SKM-1 (cell line): ENCODE measurements at regions not wholly inside any gene's neighbourhood (a gene's known extent, or its start where the extent isn't known, plus 50 kb on each side); places are given as distances from the start of the nearest gene placed in this dataset.

ENCODE experiments used
- DNase-seq: peaks from one replicate; lab custom pipeline; 2025; ENCODE audit not compliant: unreplicated experiment; lab: John Stamatoyannopoulos, UW

GRCh38 chr1:38580594-38580993 is 279.0 kb downstream of the RRAGC start:
- DNase-seq: no peak

GRCh38 chr1:38579056-38579455 is 280.5 kb downstream of the RRAGC start:
- DNase-seq: no peak

- no peak for DNase-seq
Observed at GRCh38 chr1:38578271-38578951, 281.2 kb downstream of the RRAGC start.

DNA sequence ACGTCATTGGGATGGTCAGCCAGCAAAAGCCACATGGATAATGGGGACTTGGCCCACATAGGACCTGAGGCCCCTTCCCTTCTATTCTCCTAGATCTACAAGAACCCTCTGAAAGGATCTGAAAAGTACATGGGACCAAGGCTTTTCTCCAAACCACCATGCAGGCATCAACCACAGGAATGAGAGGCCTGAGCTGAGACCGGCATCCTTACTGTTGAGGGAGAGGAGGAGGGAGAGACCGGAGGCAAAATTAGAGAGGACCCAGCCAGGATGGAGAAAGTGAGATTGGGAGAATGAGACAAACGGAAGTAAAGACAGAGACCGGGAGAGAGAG is 281.7 kb downstream of the RRAGC start:
- no peak for DNase-seq

DNA sequence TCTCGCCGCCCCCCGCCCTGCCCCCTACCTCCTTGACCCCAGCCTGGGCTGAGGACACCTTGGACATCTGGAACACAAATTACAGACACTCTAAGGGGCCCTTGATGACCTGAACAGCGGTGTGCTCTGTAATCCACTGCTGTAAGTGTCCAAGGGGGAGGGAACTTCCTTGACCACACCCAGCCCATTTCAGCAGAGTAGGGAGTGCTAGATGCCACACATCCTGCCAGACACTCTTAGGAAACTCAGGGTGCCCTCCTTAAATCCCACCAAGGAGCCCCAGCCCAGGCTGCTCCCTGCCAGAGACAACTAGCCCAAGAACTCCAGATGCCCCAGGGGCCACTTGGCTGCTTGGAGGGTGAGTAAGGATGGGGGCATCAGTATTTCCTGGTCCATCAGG is 282.2 kb downstream of the RRAGC start:
- no peak for DNase-seq

GRCh38 chr1:38576241-38576640 is 283.3 kb downstream of the RRAGC start:
- DNase-seq: no peak

GRCh38 chr1:38571726-38572125 is 287.8 kb downstream of the RRAGC start:
- DNase-seq: no peak

GRCh38 chr1:38570657-38570975 is 289.0 kb downstream of the RRAGC start:
- DNase-seq: no peak

GRCh38 chr1:38569932-38570656 is 289.5 kb downstream of the RRAGC start:
- no peak for DNase-seq

GRCh38 chr1:38568061-38568857 is 291.3 kb downstream of the RRAGC start:
- DNase-seq: no peak

DNA sequence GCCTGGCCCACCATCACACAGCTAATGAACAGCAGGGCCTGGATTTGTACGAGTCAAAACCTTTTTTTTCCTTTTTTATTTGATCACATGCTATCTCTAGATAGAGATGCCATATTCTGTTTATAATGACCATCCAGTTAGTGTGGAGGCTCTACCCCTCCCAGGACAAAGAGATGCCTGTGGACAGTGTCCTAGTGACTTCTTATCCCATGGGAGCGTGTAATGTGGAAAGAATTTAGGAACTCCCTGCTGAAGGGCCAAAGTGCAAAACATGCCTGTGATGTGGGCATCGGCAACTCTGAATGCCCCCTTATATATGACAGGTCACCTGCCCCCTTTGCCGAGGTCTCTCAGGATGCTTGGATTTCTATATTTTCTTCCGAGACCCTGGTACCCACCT is 292.2 kb downstream of the RRAGC start:
- DNase-seq: no peak

GRCh38 chr1:38565020-38565491 is 294.5 kb downstream of the RRAGC start:
- DNase-seq: no peak

GRCh38 chr1:38563942-38564735 is 295.4 kb downstream of the RRAGC start:
- no peak for DNase-seq

- no peak for DNase-seq
Observed at GRCh38 chr1:38561725-38562124, 297.8 kb downstream of the RRAGC start.

DNA sequence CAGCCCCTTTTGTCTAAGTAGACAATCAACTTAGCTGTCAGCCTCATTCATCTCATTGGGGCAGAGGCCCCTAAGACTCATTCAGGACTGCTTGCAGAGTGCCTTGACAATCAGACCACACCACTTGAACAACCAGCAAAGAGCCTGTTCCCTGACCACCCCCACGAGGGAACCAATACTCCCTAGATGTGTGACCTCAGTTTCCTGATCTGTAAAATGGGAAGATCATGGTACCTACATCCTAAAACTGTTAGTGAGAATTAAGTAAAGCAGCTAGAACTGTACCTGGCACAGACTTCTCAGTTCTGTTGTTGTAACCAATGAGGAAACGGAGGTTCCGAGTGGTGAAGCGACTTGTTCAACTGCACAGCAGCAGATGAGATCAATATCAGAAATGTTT is 298.5 kb downstream of the RRAGC start:
- no peak for DNase-seq

DNA sequence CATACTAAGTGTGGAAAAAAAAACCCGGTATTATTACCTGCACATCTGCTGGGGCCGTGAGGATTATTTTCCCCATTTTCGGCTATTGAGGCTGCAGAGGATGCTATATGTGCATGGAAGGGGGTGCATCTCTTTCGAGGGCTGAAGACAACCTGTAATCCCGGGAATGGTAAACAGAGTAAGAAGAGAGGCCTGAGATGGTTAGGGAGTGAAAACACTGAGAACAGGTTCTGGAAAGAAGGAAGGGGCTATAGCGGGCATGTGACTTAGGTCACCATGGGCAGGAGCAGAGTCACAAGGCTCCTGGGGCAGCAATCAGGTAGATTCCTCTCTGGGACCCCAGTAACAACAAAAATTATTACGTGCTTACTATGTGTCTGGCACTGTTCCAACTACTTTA is 299.1 kb downstream of the RRAGC start:
- no peak for DNase-seq

GRCh38 chr1:38559446-38560165 is 300.0 kb downstream of the RRAGC start:
- DNase-seq: peak; percentile 36

- no peak for DNase-seq
Observed at GRCh38 chr1:38558500-38559445, 300.8 kb downstream of the RRAGC start.

DNA sequence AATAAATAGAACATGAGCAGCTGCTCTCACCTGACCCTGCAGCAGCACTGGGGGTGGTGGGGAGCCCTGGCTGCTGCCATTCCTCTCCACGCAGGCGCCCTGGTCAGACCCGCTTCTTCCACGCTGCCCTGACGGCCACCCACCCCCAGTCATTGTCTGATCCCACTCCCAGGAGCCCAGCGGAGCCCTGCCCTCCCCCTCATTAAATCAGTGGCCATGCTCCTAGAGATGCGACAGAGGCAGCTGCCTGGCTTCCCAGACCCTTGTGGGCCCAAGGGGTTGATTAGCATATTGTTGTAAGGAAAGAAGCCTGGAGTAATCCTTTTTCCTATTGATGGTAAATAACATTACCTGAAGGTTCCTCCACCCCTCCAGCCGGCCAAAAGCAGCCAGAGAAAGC is 301.5 kb downstream of the RRAGC start:
- DNase-seq: no peak

GRCh38 chr1:38555594-38555993 is 304.0 kb downstream of the RRAGC start:
- no peak for DNase-seq
